ENCODE measurements at regions not wholly inside any gene's neighbourhood (a gene's known extent, or its start where the extent isn't known, plus 50 kb on each side); places are given as distances from the start of the nearest gene placed in this dataset.

DNA sequence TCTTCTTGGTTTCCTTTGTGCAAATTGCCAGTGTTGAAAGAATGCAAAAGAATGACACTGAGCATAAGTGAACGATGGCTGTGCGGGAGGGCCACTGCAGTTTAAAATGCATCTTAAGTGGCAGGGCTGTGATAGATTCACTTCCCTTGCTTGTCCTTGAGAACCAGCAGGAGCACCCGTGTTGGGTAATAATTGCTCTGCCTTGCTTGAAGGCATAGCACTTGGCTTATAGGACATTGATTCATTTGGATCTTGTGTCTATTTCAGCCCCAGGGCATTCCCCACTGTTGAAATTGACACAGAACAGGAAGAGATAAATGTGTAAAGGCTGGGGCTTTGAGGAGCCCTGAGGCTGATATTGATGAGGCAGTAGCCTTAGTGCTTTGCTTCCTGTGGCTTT lies 1003.7 kb upstream of the GYPC start:
- TF ChIP-seq CTCF (conservative IDR thresholded peaks at IDR 0.05; ENCODE audit: low read depth, low read length), result no peak
- no peak for TF ChIP-seq MAZ (IDR thresholded peaks at IDR 0.05; ENCODE audit: borderline replicate concordance, low read depth, low read length)
- no peak for TF ChIP-seq ELK1 (IDR thresholded peaks at IDR 0.05; ENCODE audit: borderline replicate concordance, low read depth, low read length)
- no peak for TF ChIP-seq RAD21 (IDR thresholded peaks at IDR 0.05; ENCODE audit: low read length)
- TF ChIP-seq MAFK (IDR thresholded peaks at IDR 0.05; ENCODE audit: low read depth, low read length), result no peak
- TF ChIP-seq FOS (IDR thresholded peaks at IDR 0.05; ENCODE audit: low read depth, low read length), result no peak
- TF ChIP-seq USF2 (IDR thresholded peaks at IDR 0.05; ENCODE audit: low read depth, low read length), result no peak
- no peak for TF ChIP-seq POLR2A (IDR thresholded peaks at IDR 0.05; ENCODE audit: low read depth, low read length)
- TF ChIP-seq RFX5 (IDR thresholded peaks at IDR 0.05; ENCODE audit: low read depth, low read length), result no peak
- no peak for TF ChIP-seq CHD1 (IDR thresholded peaks at IDR 0.05; ENCODE audit: low read depth, low read length)
- no peak for TF ChIP-seq SMC3 (IDR thresholded peaks at IDR 0.05; ENCODE audit: low read depth, low read length)
- no peak for TF ChIP-seq CEBPB (IDR thresholded peaks at IDR 0.05; ENCODE audit: low read depth, low read length)
- no peak for TF ChIP-seq RCOR1 (IDR thresholded peaks at IDR 0.05; ENCODE audit: insufficient replicate concordance, low read length)

Data from IMR-90 (cell line).